Left ventricle myocardium inferior (tissue), 1 donor: ENCODE measurements at regions not wholly inside any gene's neighbourhood (a gene's known extent, or its start where the extent isn't known, plus 50 kb on each side); places are given as distances from the start of the nearest gene placed in this dataset.

Source experiments
- DNase-seq: peaks from one replicate; pipeline ENCODE4 v3.0.0-alpha.2; 2020
- H3K27ac ChIP-seq: fragments of 200-600 bp; replicated peaks from 2 replicates; pipeline ENCODE4 v1.8.0; 2021
- H3K27me3 ChIP-seq: fragments of 200-600 bp; 2 replicates; pipeline ENCODE4 v1.8.0; 2021; ENCODE audit warnings: low read depth
- H3K36me3 ChIP-seq: fragments of 200-600 bp; 2 replicates; pipeline ENCODE4 v1.8.0; 2021
- H3K4me1 ChIP-seq: fragments of 200-600 bp; 2 replicates; pipeline ENCODE4 v1.8.0; 2021
- H3K4me3 ChIP-seq: fragments of 200-600 bp; 2 replicates; pipeline ENCODE4 v1.8.0; 2021; ENCODE audit warnings: mild to moderate bottlenecking, moderate library complexity
- H3K9me3 ChIP-seq: fragments of 200-600 bp; replicated peaks from 2 replicates; pipeline ENCODE4 v1.8.0; 2021
- CTCF ChIP-seq: fragments of 200-600 bp; IDR thresholded peaks from 2 replicates; pipeline ENCODE4 v1.8.0; 2021; ENCODE audit warnings: antibody characterized with exemption, mild to moderate bottlenecking, borderline replicate concordance
- intact Hi-C: fragments of 100-400 bp; cut with micrococcal nuclease; formaldehyde crosslinking; loops from one replicate; pipeline ENCODE4 v1.11.0; 2022
- donor health status: DM: no; HTN: yes; CAD: no; lungs with severe emphysema.

- no peaks in the 10 kb centered on the region for H3K36me3 ChIP-seq
- DNase-seq = no peak
- no peaks in the 10 kb centered on the region for H3K9me3 ChIP-seq
- intact Hi-C loops = no loop called here
- H3K4me1 ChIP-seq = no peaks in the 10 kb centered on the region
- no peaks in the 10 kb centered on the region for H3K27me3 ChIP-seq
- TF ChIP-seq CTCF = no peak
- H3K4me3 ChIP-seq = no peak overlapping the region
- H3K27ac ChIP-seq = no peak overlapping the region
These were observed 1588.9 kb downstream of the KCNT2 start for GRCh38 chr1:195019385-195019784.

- Histone ChIP-seq H3K36me3 (no peaks in the 10 kb centered on the region), H3K4me3 (no peak overlapping the region), H3K27me3 (no peaks in the 10 kb centered on the region), H3K27ac (no peak overlapping the region), H3K9me3 (no peaks in the 10 kb centered on the region), H3K4me1 (no peaks in the 10 kb centered on the region)
- intact Hi-C loops = no loop called here
- DNase-seq = no peak
- no peak for TF ChIP-seq CTCF
These were observed 1595.2 kb downstream of the KCNT2 start for GRCh38 chr1:195012995-195013394.

DNA sequence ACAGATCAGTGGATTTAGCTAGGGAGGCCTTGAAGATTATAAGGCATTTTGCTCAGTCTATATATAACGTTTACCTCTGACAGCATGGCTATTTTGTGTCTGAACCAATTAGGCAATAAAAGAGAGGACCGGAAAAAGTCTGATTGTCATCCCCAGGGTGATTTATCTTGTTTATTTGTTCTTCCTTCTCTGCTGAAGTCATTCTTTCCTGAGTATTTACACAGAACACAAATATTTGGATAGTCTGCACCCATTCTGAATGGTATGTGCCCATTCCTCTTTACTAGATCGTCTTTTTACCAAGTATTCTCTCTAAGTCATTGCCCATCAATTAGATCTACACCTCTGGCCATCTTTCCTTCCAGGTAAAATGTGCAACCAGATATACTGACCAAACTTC lies 1602.9 kb downstream of the KCNT2 start:
- Histone ChIP-seq H3K4me1 (no peaks in the 10 kb centered on the region), H3K36me3 (no peaks in the 10 kb centered on the region), H3K27me3 (no peaks in the 10 kb centered on the region), H3K4me3 (no peak overlapping the region), H3K27ac (no peak overlapping the region), H3K9me3 (no peaks in the 10 kb centered on the region)
- no peak for TF ChIP-seq CTCF
- intact Hi-C loops = no loop called here
- no peak for DNase-seq

DNA sequence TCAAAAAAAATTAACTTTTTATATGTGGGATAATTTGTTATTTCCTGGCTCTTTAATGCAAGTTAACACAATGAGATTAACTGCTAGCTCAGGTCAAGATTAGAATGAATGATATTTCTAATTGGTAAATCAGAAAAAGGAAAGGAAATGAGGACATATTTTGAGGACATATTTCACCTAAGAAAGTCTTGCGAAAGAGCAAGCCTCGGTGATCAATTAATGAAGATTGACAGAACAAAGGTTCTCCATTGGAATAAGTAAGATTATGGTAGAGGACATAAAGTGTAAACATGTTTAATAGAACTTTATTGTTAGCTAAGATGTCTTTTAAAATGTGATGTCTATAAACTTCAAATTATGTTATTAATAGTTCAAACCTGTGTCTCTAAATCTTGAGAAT lies 1617.8 kb downstream of the KCNT2 start:
- Histone ChIP-seq H3K4me1 (no peaks in the 10 kb centered on the region), H3K27ac (no peak overlapping the region), H3K36me3 (no peaks in the 10 kb centered on the region), H3K27me3 (no peaks in the 10 kb centered on the region), H3K4me3 (no peak overlapping the region), H3K9me3 (no peaks in the 10 kb centered on the region)
- TF ChIP-seq CTCF = no peak
- no peak for DNase-seq
- intact Hi-C loops = no loop called here

- Histone ChIP-seq H3K9me3 (peaks cover 9% of the 10 kb centered on the region), H3K27me3 (no peaks in the 10 kb centered on the region), H3K4me3 (no peak overlapping the region), H3K27ac (no peak overlapping the region), H3K36me3 (no peaks in the 10 kb centered on the region), H3K4me1 (no peaks in the 10 kb centered on the region)
- no peak for DNase-seq
- intact Hi-C loops = no loop called here
- TF ChIP-seq CTCF = no peak
These were observed 1632.3 kb downstream of the KCNT2 start for GRCh38 chr1:194975913-194976312.

DNA sequence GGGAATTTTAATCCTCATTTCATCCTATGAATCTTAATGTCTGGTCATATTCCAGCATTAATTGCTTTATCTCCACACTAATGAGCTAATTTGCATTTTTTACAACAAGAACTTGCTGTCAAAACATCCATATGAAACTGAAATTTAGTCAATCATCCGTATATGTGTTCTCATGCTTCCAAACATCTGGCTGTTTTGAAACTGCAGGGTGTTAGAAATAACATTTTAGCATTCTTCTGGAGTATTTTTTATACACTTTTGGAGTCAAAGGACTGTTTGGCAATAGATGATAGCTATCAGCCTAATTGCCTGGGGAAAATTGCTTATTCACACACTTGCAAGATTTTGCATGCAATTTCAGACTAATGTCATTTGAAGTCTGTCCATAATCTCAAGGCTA lies 1639.3 kb downstream of the KCNT2 start:
- no peaks in the 10 kb centered on the region for H3K4me1 ChIP-seq
- no peak overlapping the region for H3K4me3 ChIP-seq
- DNase-seq = no peak
- H3K27me3 ChIP-seq = no peaks in the 10 kb centered on the region
- no peak overlapping the region for H3K27ac ChIP-seq
- TF ChIP-seq CTCF = no peak
- intact Hi-C loops = no loop called here
- H3K9me3 ChIP-seq = no peaks in the 10 kb centered on the region
- H3K36me3 ChIP-seq = no peaks in the 10 kb centered on the region
